PC-9 (cell line): ENCODE measurements at regions not wholly inside any gene's neighbourhood (a gene's known extent, or its start where the extent isn't known, plus 50 kb on each side); places are given as distances from the start of the nearest gene placed in this dataset.

Experiments
- BruUV-seq: library from RNA; stranded (reverse); fragments of 400-500 nt; replicated peaks from 2 replicates; lab custom pipeline; 2021; lab: Mats Ljungman, UMichigan
- CTCF ChIA-PET: fragments of 300-600 bp; sonication (Branson Sonifier 250); formaldehyde crosslinking; loops from one replicate; lab custom pipeline; 2022; ENCODE audit warnings: antibody characterized with exemption; lab: Charles Lee
- POLR2A ChIA-PET: fragments of 300-600 bp; sonication (Branson Sonifier 250); formaldehyde crosslinking; loops from one replicate; lab custom pipeline; 2022; ENCODE audit warnings: antibody characterized with exemption; ENCODE audit not compliant: unreplicated experiment; lab: Charles Lee
- DNase-seq, 2 experiments: peaks; one replicate each; pipeline versions ENCODE4 v3.0.0 to v3.0.0-alpha.2; 2015 to 2022; ENCODE audit warnings: mixed read lengths in 1 of 2
- H2AFZ ChIP-seq: fragments of 200-600 bp; sonication (generic); 2 replicates; pipeline ENCODE4 v1.8.1; 2017; ENCODE audit warnings: antibody characterized with exemption
- H3F3A ChIP-seq: fragments of 200-600 bp; sonication (generic); 2 replicates; pipeline ENCODE4 v1.8.1; 2017; ENCODE audit warnings: antibody characterized with exemption, mild to moderate bottlenecking, low read depth; ENCODE audit not compliant: insufficient read depth
- H3K27ac ChIP-seq: fragments of 200-600 bp; sonication (generic); 2 replicates; pipeline ENCODE4 v1.6.1; 2016; ENCODE audit warnings: mixed run types
- H3K27me3 ChIP-seq: fragments of 200-600 bp; sonication (generic); 2 replicates; pipeline ENCODE4 v1.6.1; 2016; ENCODE audit warnings: low read depth, mixed run types; ENCODE audit not compliant: insufficient read depth
- H3K36me3 ChIP-seq: fragments of 200-600 bp; sonication (generic); 2 replicates; pipeline ENCODE4 v1.6.1; 2016; ENCODE audit warnings: low read depth, mixed run types
- H3K4me1 ChIP-seq: fragments of 200-600 bp; sonication (generic); replicated peaks from 2 replicates; pipeline ENCODE4 v1.6.1; 2016; ENCODE audit warnings: mixed run types; ENCODE audit not compliant: insufficient read depth
- H3K4me2 ChIP-seq: fragments of 200-600 bp; sonication (generic); 2 replicates; pipeline ENCODE4 v1.6.1; 2017; ENCODE audit warnings: mixed run types
- H3K4me3 ChIP-seq: fragments of 200-600 bp; sonication (generic); 2 replicates; pipeline ENCODE4 v1.6.1; 2016; ENCODE audit warnings: mixed run types
- H3K79me2 ChIP-seq: fragments of 200-600 bp; sonication (generic); 2 replicates; pipeline ENCODE4 v1.6.1; 2017; ENCODE audit warnings: low read depth, mixed run types
- H3K9me2 ChIP-seq: fragments of 200-600 bp; sonication (generic); 2 replicates; pipeline ENCODE4 v1.8.1; 2017; ENCODE audit warnings: mild to moderate bottlenecking; ENCODE audit not compliant: insufficient read depth
- H3K9me3 ChIP-seq: fragments of 200-600 bp; sonication (generic); 2 replicates; pipeline ENCODE4 v1.8.1; 2016; ENCODE audit warnings: low read depth; ENCODE audit not compliant: insufficient read depth
- H4K20me1 ChIP-seq: fragments of 200-600 bp; sonication (generic); 2 replicates; pipeline ENCODE4 v1.8.1; 2017; ENCODE audit not compliant: insufficient read depth
- CTCF ChIP-seq: fragments of 200-600 bp; sonication (generic); conservative IDR thresholded peaks from 2 replicates; pipeline ENCODE4 v1.6.1; 2017; ENCODE audit warnings: mixed run types, antibody characterized with exemption, mild to moderate bottlenecking, moderate library complexity
- EZH2 ChIP-seq: fragments of 200-600 bp; sonication (generic); IDR thresholded peaks from 2 replicates; pipeline ENCODE4 v1.8.0; 2017; ENCODE audit warnings: antibody characterized with exemption, low read depth
- intact Hi-C: fragments of 100-400 bp; cut with micrococcal nuclease; formaldehyde crosslinking; loops from one replicate; pipeline ENCODE4 v1.10.0; 2022; ENCODE audit not compliant: unreplicated experiment

DNA sequence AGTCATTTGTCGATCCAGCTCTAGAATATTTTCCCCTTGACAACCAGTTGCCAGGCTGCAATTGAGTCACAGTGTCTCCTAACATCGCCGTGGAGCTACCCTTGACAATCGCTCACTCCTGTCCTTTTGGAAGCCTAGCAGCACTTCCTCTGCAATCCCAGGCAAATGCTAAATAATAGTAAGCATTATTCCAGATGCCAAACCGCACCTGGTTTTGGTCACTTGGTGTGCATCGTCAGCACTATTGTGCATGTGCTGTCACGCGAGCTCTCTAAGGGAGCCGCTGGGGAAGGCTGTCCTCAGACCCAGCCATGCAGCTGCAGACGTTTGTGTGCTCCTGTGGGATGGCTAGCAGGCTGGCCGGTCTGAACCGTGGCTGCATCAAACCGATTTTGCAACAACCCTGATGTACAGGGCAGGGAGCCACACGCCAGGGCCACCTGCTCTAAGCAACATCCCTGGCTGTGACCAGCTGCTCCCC is 549.5 kb upstream of the ID2 start:
- H4K20me1 ChIP-seq: no peaks in the 10 kb centered on the region
- no peak overlapping the region for H3K27ac ChIP-seq
- no peak overlapping the region for H3K4me3 ChIP-seq
- no peaks in the 10 kb centered on the region for H3K79me2 ChIP-seq
- DNase-seq: no peak
- ChIA-PET CTCF (no interaction called here), POLR2A (no interaction called here)
- no TSS peak for BruUV-seq
- no peaks in the 10 kb centered on the region for H3K36me3 ChIP-seq
- no peaks in the 10 kb centered on the region for H3K9me2 ChIP-seq
- H3K4me1 ChIP-seq: no peaks in the 10 kb centered on the region
- TF ChIP-seq CTCF (no peak), EZH2 (no peak)
- no peaks in the 10 kb centered on the region for H3K9me3 ChIP-seq
- no peaks in the 10 kb centered on the region for H3F3A ChIP-seq
- no peak overlapping the region for H2AFZ ChIP-seq
- no peak overlapping the region for H3K4me2 ChIP-seq
- intact Hi-C loops: no loop called here
- H3K27me3 ChIP-seq: peaks cover 45% of the 10 kb centered on the region

GRCh38 chr2:8132879-8133278 is 549.0 kb upstream of the ID2 start:
- Histone ChIP-seq H3K4me3 (no peak overlapping the region), H3K4me2 (no peak overlapping the region), H3K27ac (no peak overlapping the region), H3K36me3 (no peaks in the 10 kb centered on the region), H3K9me3 (no peaks in the 10 kb centered on the region), H4K20me1 (no peaks in the 10 kb centered on the region), H3K79me2 (no peaks in the 10 kb centered on the region), H3K27me3 (peaks cover 45% of the 10 kb centered on the region), H3F3A (no peaks in the 10 kb centered on the region), H3K4me1 (no peaks in the 10 kb centered on the region), H3K9me2 (no peaks in the 10 kb centered on the region), H2AFZ (no peak overlapping the region)
- TF ChIP-seq EZH2 (no peak), CTCF (no peak)
- intact Hi-C loops: no loop called here
- POLR2A ChIA-PET: no interaction called here
- DNase-seq: no peak
- CTCF ChIA-PET: no interaction called here
- no TSS peak for BruUV-seq

GRCh38 chr2:8133363-8133762 is 548.5 kb upstream of the ID2 start:
- no peak for DNase-seq
- intact Hi-C loops: no loop called here
- peaks cover 45% of the 10 kb centered on the region for H3K27me3 ChIP-seq
- POLR2A ChIA-PET: no interaction called here
- no peaks in the 10 kb centered on the region for H4K20me1 ChIP-seq
- no peak overlapping the region for H3K4me3 ChIP-seq
- no peaks in the 10 kb centered on the region for H3K36me3 ChIP-seq
- no peaks in the 10 kb centered on the region for H3K79me2 ChIP-seq
- no peaks in the 10 kb centered on the region for H3F3A ChIP-seq
- H2AFZ ChIP-seq: no peak overlapping the region
- CTCF ChIA-PET: no interaction called here
- no peaks in the 10 kb centered on the region for H3K9me2 ChIP-seq
- no peak overlapping the region for H3K4me2 ChIP-seq
- H3K4me1 ChIP-seq: no peaks in the 10 kb centered on the region
- H3K27ac ChIP-seq: no peak overlapping the region
- TF ChIP-seq CTCF: no peak
- no peak for TF ChIP-seq EZH2
- H3K9me3 ChIP-seq: no peaks in the 10 kb centered on the region
- no TSS peak for BruUV-seq
